ENCODE measurements at regions not wholly inside any gene's neighbourhood (a gene's known extent, or its start where the extent isn't known, plus 50 kb on each side); places are given as distances from the start of the nearest gene placed in this dataset.

DNA sequence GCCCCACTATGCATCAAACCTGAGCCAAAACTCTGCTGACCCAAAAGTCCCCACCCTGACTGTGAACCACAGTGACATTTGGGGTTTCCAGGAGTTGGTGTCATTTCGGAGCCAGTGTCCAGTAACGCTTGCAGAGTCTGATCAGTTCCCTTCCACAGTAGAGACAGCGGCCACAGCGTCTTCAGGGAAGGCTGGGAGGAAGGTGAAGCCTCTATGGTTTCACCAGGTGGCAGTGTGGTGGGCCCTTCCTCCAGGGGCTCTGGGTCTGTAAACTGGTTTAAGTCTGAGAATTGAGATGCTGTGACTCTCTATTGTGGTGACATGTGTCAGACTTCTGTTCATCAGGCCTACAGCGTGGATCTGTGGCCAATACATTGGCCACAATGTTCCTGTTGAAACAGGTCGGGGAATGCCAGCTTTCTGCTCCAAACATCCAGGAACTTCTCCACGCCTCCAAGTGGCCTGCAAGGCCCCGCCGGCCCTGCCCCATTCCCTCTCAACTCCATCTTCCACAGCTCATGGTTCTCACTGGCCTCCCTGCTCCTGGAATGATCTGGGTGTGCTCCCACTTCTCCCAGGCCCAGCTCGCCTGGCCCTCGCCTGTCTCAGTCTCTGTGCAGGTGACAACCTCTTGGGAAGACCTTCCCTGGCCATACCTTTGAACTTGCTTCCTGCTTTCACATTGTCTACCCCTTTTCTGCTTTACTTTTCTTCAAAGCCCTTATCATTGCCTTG lies 124.5 kb upstream of the FAM20C start:
- TF ChIP-seq, protein P1, sequence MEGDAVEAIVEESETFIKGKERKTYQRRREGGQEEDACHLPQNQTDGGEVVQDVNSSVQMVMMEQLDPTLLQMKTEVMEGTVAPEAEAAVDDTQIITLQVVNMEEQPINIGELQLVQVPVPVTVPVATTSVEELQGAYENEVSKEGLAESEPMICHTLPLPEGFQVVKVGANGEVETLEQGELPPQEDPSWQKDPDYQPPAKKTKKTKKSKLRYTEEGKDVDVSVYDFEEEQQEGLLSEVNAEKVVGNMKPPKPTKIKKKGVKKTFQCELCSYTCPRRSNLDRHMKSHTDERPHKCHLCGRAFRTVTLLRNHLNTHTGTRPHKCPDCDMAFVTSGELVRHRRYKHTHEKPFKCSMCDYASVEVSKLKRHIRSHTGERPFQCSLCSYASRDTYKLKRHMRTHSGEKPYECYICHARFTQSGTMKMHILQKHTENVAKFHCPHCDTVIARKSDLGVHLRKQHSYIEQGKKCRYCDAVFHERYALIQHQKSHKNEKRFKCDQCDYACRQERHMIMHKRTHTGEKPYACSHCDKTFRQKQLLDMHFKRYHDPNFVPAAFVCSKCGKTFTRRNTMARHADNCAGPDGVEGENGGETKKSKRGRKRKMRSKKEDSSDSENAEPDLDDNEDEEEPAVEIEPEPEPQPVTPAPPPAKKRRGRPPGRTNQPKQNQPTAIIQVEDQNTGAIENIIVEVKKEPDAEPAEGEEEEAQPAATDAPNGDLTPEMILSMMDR (IDR thresholded peaks at IDR 0.05; ENCODE audit: low read depth, low read length): no peak
- no peak for TF ChIP-seq POLR2A (IDR thresholded peaks at IDR 0.05; ENCODE audit: extremely low read depth, insufficient read length)
- TF ChIP-seq, protein P2, sequence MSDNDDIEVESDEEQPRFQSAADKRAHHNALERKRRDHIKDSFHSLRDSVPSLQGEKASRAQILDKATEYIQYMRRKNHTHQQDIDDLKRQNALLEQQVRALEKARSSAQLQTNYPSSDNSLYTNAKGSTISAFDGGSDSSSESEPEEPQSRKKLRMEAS (IDR thresholded peaks at IDR 0.05; ENCODE audit: low read depth, low read length): no peak
- no peak for TF ChIP-seq MYC (IDR thresholded peaks at IDR 0.05; ENCODE audit: low read depth, low read length)

Measured in NB4 (cell line).